ENCODE measurements at regions not wholly inside any gene's neighbourhood (a gene's known extent, or its start where the extent isn't known, plus 50 kb on each side); places are given as distances from the start of the nearest gene placed in this dataset.

- no peak for DNase-seq (ENCODE audit: low spot score)
- Histone ChIP-seq H3K4me1 (ENCODE audit: control insufficient read depth in 4 of 4, insufficient read depth in 4 of 4, low read length in 3 of 4) (no peaks in the 10 kb centered on the region), H3K27ac (ENCODE audit: low read depth in 1 of 2, low read length in 2 of 2) (no peak overlapping the region), H3K36me3 (ENCODE audit: control insufficient read depth in 4 of 4, insufficient read depth in 3 of 4, low read depth in 1 of 4, low read length in 3 of 4) (no peaks in the 10 kb centered on the region), H3K27me3 (ENCODE audit: control insufficient read depth in 4 of 4, insufficient read depth in 4 of 4, low read length in 3 of 4) (no peaks in the 10 kb centered on the region), H3K4me3 (ENCODE audit: low read depth in 1 of 3, low read length in 3 of 3) (no peak overlapping the region), H3K9me3 (ENCODE audit: control insufficient read depth in 4 of 4, low read length in 3 of 4) (no peaks in the 10 kb centered on the region), H3K9ac (ENCODE audit: low read depth in 1 of 2, low read length in 2 of 2) (no peak overlapping the region)
- WGBS = 64% methylated on average over 7 of the region's 7 CpGs
- TF ChIP-seq NR2F2 (IDR thresholded peaks at IDR 0.05) (peak; percentile 28), FOXA2 (IDR thresholded peaks at IDR 0.05) (no peak), HNF4A (conservative IDR thresholded peaks at IDR 0.05) (no peak)
Observed at GRCh38 chr4:126242679-126243390, 928.1 kb downstream of the FAT4 start.

GRCh38 chr4:126247409-126247808, 932.7 kb downstream of the FAT4 start:
- DNase-seq (ENCODE audit: low spot score) = no peak

GRCh38 chr4:126250006-126250405, 935.3 kb downstream of the FAT4 start:
- 74% methylated on average over 2 of the region's 2 CpGs for WGBS
- H3K9me3 ChIP-seq (ENCODE audit: control insufficient read depth in 4 of 4, low read length in 3 of 4) = no peaks in the 10 kb centered on the region
- no peaks in the 10 kb centered on the region for H3K36me3 ChIP-seq (ENCODE audit: control insufficient read depth in 4 of 4, insufficient read depth in 3 of 4, low read depth in 1 of 4, low read length in 3 of 4)
- no peaks in the 10 kb centered on the region for H3K27me3 ChIP-seq (ENCODE audit: control insufficient read depth in 4 of 4, insufficient read depth in 4 of 4, low read length in 3 of 4)
- TF ChIP-seq ZBTB33 (IDR thresholded peaks at IDR 0.05) = no peak
- TF ChIP-seq TAF1 (conservative IDR thresholded peaks at IDR 0.05) = no peak
- no peak for TF ChIP-seq CTCF (IDR thresholded peaks at IDR 0.05; ENCODE audit: low read depth, low read length, missing input control)
- TF ChIP-seq JUND (IDR thresholded peaks at IDR 0.05) = no peak
- TF ChIP-seq RXRA (IDR thresholded peaks at IDR 0.05) = no peak
- TF ChIP-seq GABPA (IDR thresholded peaks at IDR 0.05 in 1 of 2, conservative IDR thresholded peaks at IDR 0.05 in 1 of 2) = no peak
- TF ChIP-seq YY1 (IDR thresholded peaks at IDR 0.05) = no peak
- TF ChIP-seq HNF4G (IDR thresholded peaks at IDR 0.05) = no peak
- TF ChIP-seq MAX (IDR thresholded peaks at IDR 0.05) = no peak
- no peak for TF ChIP-seq NR2F2 (IDR thresholded peaks at IDR 0.05)
- TF ChIP-seq RAD21 (IDR thresholded peaks at IDR 0.05) = no peak
- no peak for TF ChIP-seq REST (IDR thresholded peaks at IDR 0.05)
- TF ChIP-seq HNF4A (conservative IDR thresholded peaks at IDR 0.05) = no peak
- no peak overlapping the region for H3K27ac ChIP-seq (ENCODE audit: low read depth in 1 of 2, low read length in 2 of 2)
- H3K9ac ChIP-seq (ENCODE audit: low read depth in 1 of 2, low read length in 2 of 2) = no peak overlapping the region
- H3K4me3 ChIP-seq (ENCODE audit: low read depth in 1 of 3, low read length in 3 of 3) = no peak overlapping the region
- no peak for DNase-seq (ENCODE audit: low spot score)
- no peaks in the 10 kb centered on the region for H3K4me1 ChIP-seq (ENCODE audit: control insufficient read depth in 4 of 4, insufficient read depth in 4 of 4, low read length in 3 of 4)

More at GRCh38 chr4:126247409-126247808, 932.7 kb downstream of the FAT4 start:
- no peak overlapping the region for H3K4me3 ChIP-seq (ENCODE audit: low read depth in 1 of 3, low read length in 3 of 3)
- no peaks in the 10 kb centered on the region for H3K9me3 ChIP-seq (ENCODE audit: control insufficient read depth in 4 of 4, low read length in 3 of 4)
- H3K27me3 ChIP-seq (ENCODE audit: control insufficient read depth in 4 of 4, insufficient read depth in 4 of 4, low read length in 3 of 4) = no peaks in the 10 kb centered on the region
- no peaks in the 10 kb centered on the region for H3K36me3 ChIP-seq (ENCODE audit: control insufficient read depth in 4 of 4, insufficient read depth in 3 of 4, low read depth in 1 of 4, low read length in 3 of 4)
- WGBS = 77% methylated on average over 3 of the region's 3 CpGs
- H3K9ac ChIP-seq (ENCODE audit: low read depth in 1 of 2, low read length in 2 of 2) = no peak overlapping the region
- H3K4me1 ChIP-seq (ENCODE audit: control insufficient read depth in 4 of 4, insufficient read depth in 4 of 4, low read length in 3 of 4) = no peaks in the 10 kb centered on the region
- TF ChIP-seq RXRA (IDR thresholded peaks at IDR 0.05) (no peak), RAD21 (IDR thresholded peaks at IDR 0.05) (no peak), YY1 (IDR thresholded peaks at IDR 0.05) (no peak), GABPA (IDR thresholded peaks at IDR 0.05 in 1 of 2, conservative IDR thresholded peaks at IDR 0.05 in 1 of 2) (no peak), SP1 (IDR thresholded peaks at IDR 0.05) (no peak), FOXA1 (IDR thresholded peaks at IDR 0.05) (no peak), JUND (IDR thresholded peaks at IDR 0.05) (no peak), ATF3 (IDR thresholded peaks at IDR 0.05) (no peak), MAX (IDR thresholded peaks at IDR 0.05) (no peak)
- no peak overlapping the region for H3K27ac ChIP-seq (ENCODE audit: low read depth in 1 of 2, low read length in 2 of 2)
